HG02642 (cell line): ENCODE measurements at regions not wholly inside any gene's neighbourhood (a gene's known extent, or its start where the extent isn't known, plus 50 kb on each side); places are given as distances from the start of the nearest gene placed in this dataset.

Experiments used
- ATAC-seq: cut with Tn5 transposase; IDR thresholded peaks from one replicate; pipeline ENCODE4 v1.9.1; 2021; ENCODE audit warnings: mild to moderate bottlenecking; ENCODE audit not compliant: unreplicated experiment, poor library complexity

GRCh38 chr3:194277104-194277785 is 73.9 kb downstream of the CPN2 start:
- no peak for ATAC-seq

DNA sequence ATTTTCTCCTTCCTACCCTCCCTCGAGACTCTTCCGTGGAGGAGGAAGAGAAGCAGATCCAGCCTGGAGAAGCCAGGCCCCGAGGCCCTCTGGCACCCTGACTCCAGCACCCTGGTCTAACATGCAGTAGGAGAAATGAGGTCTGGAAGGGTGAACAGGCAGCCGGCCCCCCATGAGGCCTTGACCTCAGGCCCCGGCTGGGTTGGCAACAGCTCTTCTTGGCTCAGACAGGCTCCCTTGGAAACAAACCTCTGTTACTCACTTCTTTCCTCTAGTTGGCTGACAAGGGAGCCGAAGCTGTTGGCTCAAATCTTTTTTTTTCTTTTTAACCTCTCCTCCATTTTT is 73.4 kb downstream of the CPN2 start:
- ATAC-seq: no peak

GRCh38 chr3:194278186-194278845 is 72.8 kb downstream of the CPN2 start:
- no peak for ATAC-seq

- no peak for ATAC-seq
Measured at GRCh38 chr3:194279101-194279500, 72.0 kb downstream of the CPN2 start.

- no peak for ATAC-seq
Measured at GRCh38 chr3:194279701-194280360, 71.3 kb downstream of the CPN2 start.

GRCh38 chr3:194280777-194281176 is 70.4 kb downstream of the CPN2 start:
- ATAC-seq: no peak

- no peak for ATAC-seq
Measured at GRCh38 chr3:194281306-194281705, 69.8 kb downstream of the CPN2 start.

- ATAC-seq: no peak
Measured at GRCh38 chr3:194281766-194282165, 69.4 kb downstream of the CPN2 start.

GRCh38 chr3:194282436-194283122 is 68.5 kb downstream of the CPN2 start:
- ATAC-seq: no peak

DNA sequence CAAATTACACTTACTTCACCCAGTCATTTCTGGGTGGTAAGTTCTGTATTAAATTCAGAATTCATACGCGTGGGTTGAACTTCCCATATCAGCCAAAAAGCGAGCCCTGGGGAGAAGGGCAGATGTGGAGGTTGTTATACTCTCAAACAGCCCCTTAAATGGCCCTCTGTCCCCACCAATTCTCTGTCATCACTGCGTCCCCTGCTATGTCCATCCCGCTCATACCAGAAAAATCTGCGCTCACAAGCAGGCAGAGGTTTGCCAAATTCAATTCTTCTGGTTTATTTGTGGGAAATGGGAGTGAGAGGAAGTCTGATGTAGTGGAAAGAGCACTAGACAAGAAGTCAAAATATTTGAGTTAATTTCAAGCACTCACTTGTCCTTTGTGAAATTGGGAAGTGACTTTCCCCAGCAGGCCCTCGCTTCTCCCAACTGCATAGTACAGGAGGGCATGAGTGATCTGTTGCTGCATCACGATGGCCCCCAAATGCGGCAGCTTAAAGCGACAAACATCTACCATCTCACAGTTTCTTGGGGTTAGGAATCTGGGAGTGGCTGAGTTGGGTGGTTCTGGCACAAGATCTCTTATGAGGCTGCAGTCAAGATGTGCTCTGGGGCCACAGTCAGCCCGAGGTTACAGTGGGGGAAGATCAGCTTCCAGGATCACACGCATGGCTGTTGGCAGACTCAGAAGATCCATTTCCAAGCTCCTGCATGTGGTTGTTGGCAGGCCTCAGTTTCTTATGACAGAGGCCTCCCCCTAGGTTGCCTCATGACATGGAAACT is 67.7 kb downstream of the CPN2 start:
- ATAC-seq: no peak

DNA sequence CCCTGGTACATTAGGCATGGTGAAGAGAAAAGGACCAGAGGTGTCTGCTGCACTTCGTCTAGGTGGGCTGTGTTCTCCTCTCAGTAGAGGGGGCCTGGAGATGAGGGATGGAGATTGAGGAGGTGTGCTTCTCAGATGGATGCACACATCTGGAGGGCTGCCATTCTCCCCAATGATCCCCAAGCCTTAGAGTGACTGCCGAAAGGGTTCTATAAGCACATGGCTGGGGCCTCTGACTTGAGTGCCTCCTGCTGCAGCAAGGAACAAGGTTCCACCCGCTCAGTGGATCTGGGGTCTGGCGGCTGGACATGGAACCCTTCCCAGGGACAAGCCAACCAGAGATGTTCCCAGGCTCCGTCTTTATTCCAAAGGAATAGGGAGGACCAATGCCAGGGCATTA is 66.8 kb downstream of the CPN2 start:
- no peak for ATAC-seq

DNA sequence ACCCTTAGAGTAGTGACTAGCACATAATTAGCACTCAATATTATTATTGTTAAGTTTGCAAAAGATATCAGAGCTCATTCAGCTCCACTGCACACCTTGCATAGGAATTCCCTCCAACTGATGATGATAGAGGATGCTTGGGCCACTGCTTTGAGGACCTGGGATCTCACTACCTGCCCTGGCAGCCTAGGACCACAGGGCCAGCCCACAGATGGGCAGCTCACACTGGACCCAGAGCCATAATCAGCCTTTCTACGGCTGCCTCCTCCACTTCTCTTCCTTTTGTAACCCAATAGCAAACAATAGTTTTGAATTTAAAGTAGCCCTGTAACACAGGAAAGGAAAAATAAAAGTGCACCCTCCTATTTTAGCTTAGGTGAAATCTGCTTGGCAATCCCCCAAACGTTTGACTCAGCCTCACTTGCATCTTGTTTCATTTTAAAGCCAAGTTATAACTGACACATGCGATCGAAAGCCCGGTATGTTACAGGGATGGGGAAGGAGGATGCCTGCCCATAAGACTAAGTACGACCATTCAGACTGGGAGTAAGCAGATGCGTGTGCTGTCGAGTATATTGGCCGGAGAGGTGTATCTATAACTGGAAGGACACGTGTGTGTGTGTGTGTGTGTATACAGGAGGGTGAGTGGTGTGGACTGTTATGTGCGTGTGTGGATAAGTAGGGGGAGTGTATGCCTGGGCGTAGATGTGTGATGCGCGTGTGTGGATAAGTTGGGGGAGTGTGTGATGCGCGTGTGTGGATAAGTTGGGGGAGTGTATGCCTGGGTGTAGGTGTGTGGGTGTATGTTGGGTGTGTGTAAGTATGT is 65.9 kb downstream of the CPN2 start:
- no peak for ATAC-seq

DNA sequence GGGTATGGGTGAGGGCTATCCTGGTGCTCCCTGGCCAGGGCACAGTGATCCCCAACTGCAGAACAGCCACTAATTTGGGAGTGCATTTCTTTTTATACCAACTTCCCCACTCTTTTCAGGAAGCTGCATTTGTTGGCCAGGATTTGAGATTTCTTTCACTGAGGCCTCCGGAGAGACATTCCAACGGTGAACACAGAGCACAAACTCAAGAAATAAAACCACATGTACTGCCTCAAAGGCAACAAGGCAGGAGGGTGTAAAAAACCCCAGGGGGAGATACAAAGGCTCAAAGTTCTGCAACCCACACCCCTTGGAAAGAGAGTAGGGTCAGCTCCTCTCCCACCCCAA is 65.3 kb downstream of the CPN2 start:
- no peak for ATAC-seq

DNA sequence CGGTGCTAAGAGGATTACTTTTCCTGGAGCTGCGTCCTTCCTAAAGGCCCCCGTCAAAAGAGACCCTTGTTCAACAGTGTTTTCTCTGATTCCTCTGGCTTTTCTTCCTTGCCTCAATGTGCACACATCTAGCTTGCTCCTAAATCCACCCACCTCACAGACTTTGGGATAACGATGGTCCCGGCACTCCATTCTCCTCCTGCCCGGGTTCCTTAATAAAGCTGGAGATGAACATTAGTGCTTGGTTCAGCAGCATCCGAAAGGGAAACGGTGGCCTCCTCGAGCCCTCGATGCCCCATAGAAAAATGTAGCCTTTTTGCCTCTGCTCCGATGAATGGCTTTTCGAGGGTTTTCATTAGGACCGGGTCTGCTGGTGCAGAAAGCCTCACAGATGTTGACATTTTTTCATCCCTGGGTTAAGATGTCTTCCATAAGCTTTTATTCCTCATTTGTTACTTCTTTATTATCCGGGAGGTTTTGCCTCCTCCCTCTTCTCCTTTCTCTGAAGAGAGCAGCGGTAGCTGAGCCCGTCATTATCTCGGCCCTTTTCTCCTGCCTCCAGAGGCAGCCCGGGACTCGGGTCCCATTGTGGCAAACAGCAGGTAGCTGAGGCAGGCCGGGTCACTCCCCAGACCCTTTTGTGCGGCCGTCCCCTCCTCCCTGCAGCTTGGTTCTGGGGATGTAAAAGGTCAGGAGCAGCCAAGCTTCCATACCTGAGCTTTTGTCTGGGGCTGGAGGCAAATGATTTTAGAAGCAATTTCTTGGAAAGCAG is 64.6 kb downstream of the CPN2 start:
- no peak for ATAC-seq

DNA sequence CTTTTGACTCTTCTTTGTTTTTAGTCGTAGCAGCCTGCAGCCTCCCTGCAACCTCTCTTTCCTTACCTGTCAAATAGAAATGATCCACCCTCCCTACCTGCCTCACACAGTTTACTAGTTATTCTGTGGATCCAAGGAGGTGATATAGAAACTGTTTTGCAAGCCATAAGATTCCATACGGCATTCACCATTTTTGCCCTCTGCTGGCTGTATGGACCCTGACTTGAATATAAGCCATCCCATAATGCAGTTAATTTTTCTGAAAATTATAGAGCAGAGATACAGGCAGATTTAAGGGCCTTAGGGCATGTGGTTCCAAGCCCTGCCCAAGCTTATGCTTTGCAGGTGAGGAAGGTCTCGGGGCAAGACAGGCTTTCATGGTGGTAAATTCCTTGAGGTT is 63.8 kb downstream of the CPN2 start:
- no peak for ATAC-seq

- ATAC-seq: no peak
Measured at GRCh38 chr3:194287977-194288706, 63.0 kb downstream of the CPN2 start.
